NCI-H526 treated with DMSO at 0.1 percent for 48 hours (cell line): ENCODE measurements at regions not wholly inside any gene's neighbourhood (a gene's known extent, or its start where the extent isn't known, plus 50 kb on each side); places are given as distances from the start of the nearest gene placed in this dataset.
"Not testable (repeated sequence)": the region's sequence is repeated elsewhere in the genome, so short reads cannot be mapped to it uniquely, and the experiment has no call there.

Experiments used
- DNase-seq: peaks from one replicate; lab custom pipeline; 2025; lab: John Stamatoyannopoulos, UW

- DNase-seq: no peak
These were observed 257.1 kb downstream of the EFCAB11 start for GRCh38 chr14:89697281-89698060.

DNA sequence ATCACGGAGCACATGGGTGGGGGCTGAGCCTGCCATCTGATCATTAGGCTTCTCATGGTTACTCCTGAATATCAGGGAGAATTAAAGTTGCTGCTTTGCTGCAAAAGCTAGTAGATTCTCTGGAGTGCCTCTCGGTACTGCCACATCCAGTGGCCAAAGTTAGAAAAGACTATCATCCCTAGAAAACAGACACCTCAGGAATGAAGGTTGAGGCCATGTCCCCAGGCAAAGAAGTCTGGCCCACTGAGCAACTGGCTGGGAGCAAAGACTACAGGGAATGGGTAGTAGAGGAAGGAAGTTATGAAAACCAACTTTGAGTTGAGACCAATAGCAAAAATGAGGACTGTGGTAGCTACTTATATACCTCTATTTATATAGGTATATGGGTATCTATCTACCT is 258.7 kb downstream of the EFCAB11 start:
- no peak for DNase-seq

- no peak for DNase-seq
These were observed 264.4 kb downstream of the EFCAB11 start for GRCh38 chr14:89690139-89690538.

GRCh38 chr14:89689711-89690110 is 264.8 kb downstream of the EFCAB11 start:
- DNase-seq: not testable (repeated sequence)

DNA sequence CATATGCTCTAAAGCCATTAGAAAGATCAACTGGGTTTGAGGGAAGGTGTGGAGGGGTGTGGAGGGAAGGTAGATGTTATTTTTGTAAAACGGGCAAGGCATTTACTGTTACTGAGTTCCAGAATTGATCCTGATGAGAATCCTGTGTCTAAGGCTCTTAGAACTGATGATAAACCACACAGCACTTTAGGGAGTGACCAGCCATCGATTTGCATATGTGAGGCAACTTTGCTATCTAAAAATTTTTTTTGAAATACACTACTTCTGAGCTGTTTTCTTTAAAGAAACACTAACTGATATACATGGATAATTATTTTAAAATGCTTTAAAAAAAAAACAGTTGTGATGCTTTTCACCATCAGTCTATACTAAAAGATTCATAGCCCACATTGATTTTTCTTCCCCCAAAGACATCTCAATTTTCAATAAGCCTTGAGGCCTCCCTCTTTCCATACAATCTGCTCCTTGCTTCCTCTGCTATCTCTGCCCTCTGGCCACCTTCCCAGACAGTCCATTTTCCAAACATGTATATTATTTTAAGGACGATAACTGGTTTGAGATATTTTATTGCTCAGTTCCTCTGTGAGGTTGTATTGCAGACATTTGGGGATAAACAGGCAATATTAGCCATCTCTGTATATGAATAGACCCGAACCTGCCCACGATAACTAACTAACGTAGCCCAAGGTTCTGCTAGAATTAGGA is 265.9 kb downstream of the EFCAB11 start:
- DNase-seq: no peak

GRCh38 chr14:89687129-89687528 is 267.4 kb downstream of the EFCAB11 start:
- not testable (repeated sequence) for DNase-seq

DNA sequence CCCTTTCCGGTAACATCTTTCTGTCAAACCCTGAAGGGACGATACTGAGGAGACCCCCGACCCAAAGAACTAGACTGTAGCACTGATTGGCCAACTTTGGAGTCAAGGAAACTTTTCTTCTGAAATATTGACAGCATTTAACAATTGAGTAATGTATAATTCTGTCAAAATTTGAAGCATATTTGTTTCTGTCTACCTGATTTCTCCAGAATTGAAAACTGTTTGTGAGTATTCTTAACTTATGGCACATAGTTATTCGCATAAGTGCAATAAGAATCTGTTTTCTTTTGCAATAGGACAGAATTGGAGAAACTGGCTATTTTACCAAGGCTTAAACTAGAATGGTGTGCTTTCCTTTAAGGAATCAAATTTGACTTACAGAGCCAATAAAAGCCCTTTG is 267.1 kb upstream of the FOXN3 start:
- DNase-seq: no peak

DNA sequence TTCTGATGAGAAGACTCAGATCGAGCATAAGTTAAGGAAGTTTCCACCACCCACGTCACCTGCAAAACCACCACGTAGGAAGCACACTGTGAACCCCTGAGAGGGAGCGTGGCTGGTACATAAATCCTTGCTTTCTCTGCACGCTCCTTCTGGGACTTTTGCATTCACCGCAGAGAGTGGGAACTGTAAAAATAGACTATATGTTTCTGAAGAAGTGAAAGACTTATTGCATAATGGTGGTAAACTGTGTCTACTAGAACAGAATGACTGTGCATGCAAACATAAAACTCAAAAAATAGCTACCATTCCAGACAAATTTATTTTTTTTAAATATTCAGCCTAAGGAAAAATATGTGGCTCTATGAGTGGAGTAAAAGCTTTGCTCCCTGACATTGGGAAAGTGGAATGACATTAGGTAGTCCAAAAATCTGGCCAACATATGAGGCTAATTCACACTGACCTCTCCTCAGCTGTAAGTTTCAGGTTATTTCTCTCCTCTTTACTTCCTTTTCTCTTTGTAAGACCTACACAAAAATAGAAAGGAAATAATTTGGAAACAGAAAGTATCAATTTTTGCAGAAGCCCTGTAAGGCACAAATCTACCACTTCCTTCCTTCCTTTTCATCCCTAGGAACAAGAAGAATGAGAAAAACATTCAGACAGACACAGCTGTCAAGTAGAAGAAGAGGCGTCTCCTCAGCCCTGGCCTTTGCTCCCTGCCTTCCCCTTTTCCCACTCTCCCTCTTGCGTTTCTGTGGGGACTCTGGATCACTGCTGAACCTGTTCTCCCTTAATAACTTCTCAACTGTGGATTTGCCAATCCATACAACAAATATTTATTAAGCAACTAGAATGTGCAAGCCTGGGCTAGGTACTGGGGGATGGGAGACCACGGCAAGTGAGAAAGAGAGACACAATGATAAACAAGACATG is 264.3 kb upstream of the FOXN3 start:
- no peak for DNase-seq

DNA sequence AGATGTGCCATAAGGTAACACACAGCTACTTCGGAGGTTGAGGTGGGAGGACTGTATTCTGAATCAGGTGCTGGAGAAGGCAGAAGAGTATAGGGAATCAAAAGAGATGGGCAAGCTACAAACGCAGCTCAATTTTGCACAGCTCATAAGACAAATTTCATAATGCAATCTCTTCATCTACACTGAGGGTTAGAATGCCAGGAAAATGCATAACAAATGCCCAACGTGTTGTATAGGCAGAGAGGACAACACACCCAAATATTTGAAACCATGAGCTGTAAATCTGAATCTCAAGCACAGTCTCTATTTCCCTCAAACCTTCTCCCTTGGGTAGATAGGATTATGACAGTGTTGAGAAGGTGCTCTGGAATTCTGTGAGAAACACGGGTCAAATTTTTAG is 263.1 kb upstream of the FOXN3 start:
- DNase-seq: no peak

GRCh38 chr14:89678768-89679167 is 261.7 kb upstream of the FOXN3 start:
- DNase-seq: no peak

DNA sequence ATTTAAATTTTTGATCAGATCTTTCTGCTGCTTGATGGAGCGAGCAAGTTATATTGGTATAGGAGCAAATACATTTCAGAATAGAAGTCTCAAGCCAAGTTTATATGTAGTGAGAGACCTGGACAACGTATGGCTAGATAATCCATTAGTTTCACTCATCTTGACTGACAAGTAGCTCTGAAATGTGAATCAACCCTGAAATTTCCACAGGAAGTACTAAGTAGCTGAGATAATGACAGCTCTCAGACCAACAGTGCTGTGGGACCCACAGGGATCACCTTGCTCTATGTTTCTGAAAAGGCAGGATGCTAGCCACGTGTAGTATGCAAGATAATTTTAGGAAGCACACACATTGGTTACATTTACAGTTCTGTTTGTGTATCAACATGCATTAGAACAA is 258.6 kb upstream of the FOXN3 start:
- DNase-seq: no peak

GRCh38 chr14:89674936-89675335 is 257.9 kb upstream of the FOXN3 start:
- no peak for DNase-seq

DNA sequence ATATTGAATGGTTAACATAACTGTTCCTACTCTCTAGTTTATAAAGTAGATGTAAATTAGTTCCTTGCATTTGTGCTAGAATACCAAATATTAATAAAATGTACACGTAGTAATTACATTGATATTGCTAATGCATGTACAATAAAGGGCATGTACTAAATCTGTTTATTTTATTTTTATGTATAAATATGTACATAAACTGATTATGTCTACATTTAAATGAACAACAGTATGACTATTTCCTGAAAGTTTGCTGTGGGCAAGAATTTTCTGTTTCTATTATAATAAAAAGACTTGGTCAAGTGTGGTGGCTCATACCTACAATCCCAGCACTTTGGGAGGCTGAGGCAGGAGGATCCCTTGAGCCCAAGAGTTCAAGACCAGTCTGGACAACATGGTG is 257.2 kb upstream of the FOXN3 start:
- no peak for DNase-seq

- no peak for DNase-seq
These were observed 256.6 kb upstream of the FOXN3 start for GRCh38 chr14:89673512-89674225.

DNA sequence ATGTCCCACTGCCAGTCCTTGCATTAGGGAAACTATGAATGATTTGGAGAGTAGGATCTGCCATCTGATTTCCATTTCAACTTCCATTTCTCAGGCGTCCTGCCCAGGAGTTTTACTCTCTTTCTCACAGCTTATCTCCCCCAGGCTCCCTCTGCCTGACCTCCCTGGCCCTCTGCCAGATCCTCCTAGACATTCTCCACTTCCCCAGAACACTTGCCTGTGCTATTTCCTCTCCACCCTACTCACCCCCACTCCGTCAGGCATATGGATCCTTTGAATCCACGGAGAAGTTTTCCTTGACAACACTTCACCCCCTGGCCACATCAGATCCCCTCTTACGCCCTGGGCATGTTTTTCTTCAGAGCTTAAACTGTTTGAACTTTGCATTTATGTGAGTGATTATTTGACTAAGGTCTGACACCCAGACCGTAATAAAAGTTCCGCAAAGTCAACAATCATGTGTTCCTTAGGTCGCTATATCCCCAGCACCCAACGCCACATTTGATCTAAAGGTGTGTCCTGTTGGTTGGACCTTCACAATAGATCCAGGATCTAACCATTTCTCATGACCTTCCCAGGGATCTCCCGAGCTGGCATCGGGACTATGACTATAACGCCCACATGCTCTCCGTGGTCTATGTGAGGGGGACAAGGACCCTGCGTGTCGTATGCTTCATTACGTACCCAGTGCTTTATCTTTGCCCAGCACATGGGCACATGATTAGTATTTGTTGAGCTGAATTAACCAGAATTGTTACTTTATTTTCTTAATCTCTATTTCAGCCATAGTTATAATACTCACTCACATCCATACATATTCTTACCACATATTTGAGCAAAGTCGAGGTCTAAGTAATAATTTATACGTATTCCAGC is 255.8 kb upstream of the FOXN3 start:
- peak; percentile 65 for DNase-seq

- DNase-seq: no peak
These were observed 252.2 kb upstream of the FOXN3 start for GRCh38 chr14:89669193-89669592.

GRCh38 chr14:89667983-89668382 is 250.9 kb upstream of the FOXN3 start:
- DNase-seq: no peak

GRCh38 chr14:89665300-89666081 is 248.5 kb upstream of the FOXN3 start:
- DNase-seq: not testable (repeated sequence)

- no peak for DNase-seq
These were observed 244.4 kb upstream of the FOXN3 start for GRCh38 chr14:89661392-89661791.

GRCh38 chr14:89660625-89661233 is 243.7 kb upstream of the FOXN3 start:
- not testable (repeated sequence) for DNase-seq
